OCI-LY1 (cell line): ENCODE measurements at regions not wholly inside any gene's neighbourhood (a gene's known extent, or its start where the extent isn't known, plus 50 kb on each side); places are given as distances from the start of the nearest gene placed in this dataset.

Experiments used
- H2AFZ ChIP-seq: fragments of 200-600 bp; sonication (generic), shearing (Covaris generic); 2 replicates; pipeline ENCODE4 v1.6.0; 2014; ENCODE audit warnings: antibody characterized with exemption, mild to moderate bottlenecking, low read length
- H3F3A ChIP-seq: fragments of 200-600 bp; sonication (generic), shearing (Covaris generic); 2 replicates; pipeline ENCODE4 v1.6.0; 2014; ENCODE audit warnings: mild to moderate bottlenecking, antibody characterized with exemption, low read length, moderate library complexity; ENCODE audit not compliant: insufficient read depth
- H3K27ac ChIP-seq: fragments of 200-600 bp; sonication (generic); 2 replicates; pipeline ENCODE4 v1.5.1; 2014; ENCODE audit warnings: low read length, mixed run types, mild to moderate bottlenecking, low read depth; ENCODE audit not compliant: poor library complexity, severe bottlenecking
- H3K27me3 ChIP-seq: fragments of 200-600 bp; sonication (generic); 2 replicates; pipeline ENCODE4 v1.6.0; 2014; ENCODE audit warnings: antibody characterized with exemption, mild to moderate bottlenecking, low read length, moderate library complexity; ENCODE audit not compliant: insufficient read depth
- H3K36me3 ChIP-seq: fragments of 200-600 bp; sonication (generic); 2 replicates; pipeline ENCODE4 v1.6.1; 2014; ENCODE audit warnings: mild to moderate bottlenecking, antibody characterized with exemption, low read length, moderate library complexity, mixed read lengths; ENCODE audit not compliant: insufficient read depth
- H3K4me1 ChIP-seq: fragments of 200-600 bp; sonication (generic); 2 replicates; pipeline ENCODE4 v1.5.1; 2014; ENCODE audit warnings: mild to moderate bottlenecking, low read length, moderate library complexity; ENCODE audit not compliant: insufficient read depth, severe bottlenecking
- H3K4me2 ChIP-seq: fragments of 200-600 bp; sonication (generic), shearing (Covaris generic); 2 replicates; pipeline ENCODE4 v1.6.1; 2014; ENCODE audit warnings: low read length
- H3K4me3 ChIP-seq: fragments of 200-600 bp; sonication (generic); 2 replicates; pipeline ENCODE4 v1.5.1; 2014; ENCODE audit warnings: low read length, low read depth, mild to moderate bottlenecking, mixed read lengths; ENCODE audit not compliant: poor library complexity, severe bottlenecking
- H3K79me2 ChIP-seq: fragments of 200-600 bp; shearing (Covaris generic); 2 replicates; pipeline ENCODE4 v1.6.1; 2016; ENCODE audit warnings: mixed run types, low read length, mixed read lengths; ENCODE audit not compliant: insufficient read depth
- H3K9ac ChIP-seq: fragments of 200-600 bp; sonication (generic), shearing (Covaris generic); 2 replicates; pipeline ENCODE4 v1.6.1; 2014; ENCODE audit warnings: mild to moderate bottlenecking, low read length, mixed read lengths
- H3K9me2 ChIP-seq: fragments of 200-600 bp; sonication (generic), shearing (Covaris generic); 2 replicates; pipeline ENCODE4 v1.6.1; 2014; ENCODE audit warnings: low read depth, mild to moderate bottlenecking, low read length, mixed read lengths
- H3K9me3 ChIP-seq: fragments of 200-600 bp; shearing (Covaris generic); 2 replicates; pipeline ENCODE4 v1.6.1; 2014; ENCODE audit warnings: low read length, mixed read lengths
- H4K20me1 ChIP-seq: fragments of 200-600 bp; sonication (generic), shearing (Covaris generic); 2 replicates; pipeline ENCODE4 v1.6.0; 2016; ENCODE audit warnings: mild to moderate bottlenecking, low read length; ENCODE audit not compliant: insufficient read depth
- CTCF ChIP-seq: fragments of 200-600 bp; sonication (generic), shearing (Covaris generic); IDR thresholded peaks from 2 replicates; pipeline ENCODE4 v1.5.1; 2017; ENCODE audit warnings: mild to moderate bottlenecking, antibody characterized with exemption, low read length, moderate library complexity, mixed read lengths
- EZH2 ChIP-seq: fragments of 200-600 bp; sonication (generic), shearing (Covaris generic); IDR thresholded peaks from 2 replicates; pipeline ENCODE4 v1.8.0; 2017; ENCODE audit warnings: borderline replicate concordance, mixed run types, mild to moderate bottlenecking, antibody characterized with exemption, low read length, moderate library complexity, mixed read lengths

DNA sequence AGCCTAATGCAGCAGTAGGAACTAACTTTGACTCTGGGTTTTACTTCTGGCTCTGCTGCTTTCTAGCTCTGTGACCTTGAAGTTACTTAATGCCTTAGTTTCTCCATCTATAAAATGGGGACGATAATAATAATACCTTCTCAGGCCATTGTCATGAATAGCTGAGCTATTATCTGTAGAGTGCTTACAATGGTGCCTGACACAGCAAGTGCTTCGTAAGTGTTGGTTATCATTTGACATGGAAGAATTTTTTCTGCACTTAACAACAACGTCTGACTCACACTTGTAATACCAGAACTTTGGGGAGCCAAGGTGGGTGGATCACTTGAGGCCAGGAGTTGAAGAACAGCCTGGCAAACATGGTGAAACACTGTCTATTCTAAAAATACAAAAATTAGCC, 140.5 kb downstream of the ARL4A start:
- Histone ChIP-seq H3K9me2 (no peaks in the 10 kb centered on the region), H3F3A (no peaks in the 10 kb centered on the region), H3K4me3 (no peak overlapping the region), H3K27ac (no peak overlapping the region), H3K27me3 (no peaks in the 10 kb centered on the region), H3K4me1 (no peaks in the 10 kb centered on the region), H3K79me2 (no peaks in the 10 kb centered on the region), H2AFZ (no peak overlapping the region), H4K20me1 (no peaks in the 10 kb centered on the region), H3K4me2 (no peak overlapping the region), H3K9ac (no peak overlapping the region), H3K36me3 (no peaks in the 10 kb centered on the region), H3K9me3 (no peaks in the 10 kb centered on the region)
- no peak for TF ChIP-seq CTCF
- no peak for TF ChIP-seq EZH2

DNA sequence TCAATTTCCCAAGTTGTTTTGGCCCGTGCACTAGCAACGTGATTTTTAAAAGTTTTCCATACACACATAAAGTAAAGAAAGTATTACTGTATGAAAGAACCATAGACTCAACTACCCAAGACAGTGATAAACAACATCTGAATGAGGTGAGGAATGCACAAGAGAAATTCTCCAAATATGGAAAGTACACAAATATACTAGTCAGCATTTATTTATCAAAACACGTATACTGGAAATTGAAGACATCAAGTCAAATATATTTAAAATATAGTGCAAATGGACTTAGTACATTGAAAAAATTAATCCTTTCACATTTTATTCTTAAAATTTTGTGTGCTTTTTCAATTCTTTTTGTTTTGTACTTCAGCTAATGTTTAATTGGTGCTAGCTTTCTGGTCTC, 143.6 kb downstream of the ARL4A start:
- Histone ChIP-seq H3K27me3 (no peaks in the 10 kb centered on the region), H3K9me3 (no peaks in the 10 kb centered on the region), H3F3A (no peaks in the 10 kb centered on the region), H3K9me2 (no peaks in the 10 kb centered on the region), H3K79me2 (no peaks in the 10 kb centered on the region), H2AFZ (no peak overlapping the region), H3K36me3 (no peaks in the 10 kb centered on the region), H3K4me2 (no peak overlapping the region), H3K27ac (no peak overlapping the region), H3K4me1 (no peaks in the 10 kb centered on the region), H3K9ac (no peak overlapping the region), H3K4me3 (no peak overlapping the region), H4K20me1 (no peaks in the 10 kb centered on the region)
- TF ChIP-seq CTCF (no peak), EZH2 (no peak)

DNA sequence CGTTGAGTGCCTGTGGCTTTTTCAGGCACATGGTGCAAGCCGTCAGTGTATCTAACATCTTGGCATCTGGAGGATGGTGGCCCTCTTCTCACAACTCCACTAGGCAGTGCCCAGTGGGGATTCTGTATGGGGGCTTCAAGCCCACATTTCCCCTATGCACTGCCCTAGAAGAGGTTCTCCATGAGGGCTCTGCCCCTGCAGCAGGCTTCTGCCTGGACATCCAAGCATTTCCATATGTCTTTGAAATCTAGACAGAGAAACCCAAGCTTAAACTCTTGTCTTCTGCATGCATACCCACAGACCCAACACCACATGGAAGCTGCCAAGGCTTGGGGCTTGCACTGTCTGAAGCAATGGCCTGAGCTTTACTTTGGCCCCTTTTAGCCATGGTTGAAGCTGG, 146.4 kb downstream of the ARL4A start:
- H3K36me3 ChIP-seq, result no peaks in the 10 kb centered on the region
- no peaks in the 10 kb centered on the region for H3K9me2 ChIP-seq
- H4K20me1 ChIP-seq, result no peaks in the 10 kb centered on the region
- no peak overlapping the region for H3K4me3 ChIP-seq
- H3K27me3 ChIP-seq, result no peaks in the 10 kb centered on the region
- H2AFZ ChIP-seq, result no peak overlapping the region
- no peaks in the 10 kb centered on the region for H3F3A ChIP-seq
- no peaks in the 10 kb centered on the region for H3K79me2 ChIP-seq
- H3K27ac ChIP-seq, result no peak overlapping the region
- H3K4me1 ChIP-seq, result no peaks in the 10 kb centered on the region
- no peaks in the 10 kb centered on the region for H3K9me3 ChIP-seq
- no peak overlapping the region for H3K9ac ChIP-seq
- H3K4me2 ChIP-seq, result no peak overlapping the region
- TF ChIP-seq CTCF (no peak), EZH2 (no peak)
